ENCODE measurements at regions not wholly inside any gene's neighbourhood (a gene's known extent, or its start where the extent isn't known, plus 50 kb on each side); places are given as distances from the start of the nearest gene placed in this dataset.
"Not testable (repeated sequence)": the region's sequence is repeated elsewhere in the genome, so short reads cannot be mapped to it uniquely, and the experiment has no call there.

- no peaks in the 10 kb centered on the region for H3K9me3 ChIP-seq
- no peak for ATAC-seq
- TF ChIP-seq EP300 (IDR thresholded peaks at IDR 0.05) = no peak
- no peak for TF ChIP-seq CTCF (IDR thresholded peaks at IDR 0.05)
- TF ChIP-seq POLR2A (IDR thresholded peaks at IDR 0.05) = no peak
- TF ChIP-seq POLR2AphosphoS5 (IDR thresholded peaks at IDR 0.05) = no peak
- H3K36me3 ChIP-seq = no peaks in the 10 kb centered on the region
- H3K4me1 ChIP-seq = no peaks in the 10 kb centered on the region
- no peak overlapping the region for H3K4me3 ChIP-seq
- WGBS, 2 donors (ENCODE audit: low coverage in 1 of 2) = 47 to 60% methylated on average over 2 of the region's 2 CpGs
- no peaks in the 10 kb centered on the region for H3K27me3 ChIP-seq
- no peak overlapping the region for H3K27ac ChIP-seq
Measured at GRCh38 chr7:91465595-91466061, 201.4 kb downstream of the FZD1 start.

GRCh38 chr7:91468256-91468655 is 204.0 kb downstream of the FZD1 start:
- no peak overlapping the region for H3K4me3 ChIP-seq
- H3K36me3 ChIP-seq = no peaks in the 10 kb centered on the region
- H3K9me3 ChIP-seq = peaks cover 0 to 5% (median 0%) of the 10 kb centered on the region in 3 donors
- no peak for TF ChIP-seq CTCF (IDR thresholded peaks at IDR 0.05)
- no peak for TF ChIP-seq POLR2A (IDR thresholded peaks at IDR 0.05)
- no peak for TF ChIP-seq EP300 (IDR thresholded peaks at IDR 0.05)
- TF ChIP-seq POLR2AphosphoS5 (IDR thresholded peaks at IDR 0.05) = no peak
- H3K4me1 ChIP-seq = no peaks in the 10 kb centered on the region
- H3K27ac ChIP-seq = no peak overlapping the region
- ATAC-seq = no peak
- H3K27me3 ChIP-seq = no peaks in the 10 kb centered on the region

GRCh38 chr7:91473619-91474018 is 209.4 kb downstream of the FZD1 start:
- Histone ChIP-seq H3K36me3 (no peaks in the 10 kb centered on the region), H3K27me3 (no peaks in the 10 kb centered on the region), H3K27ac (no peak overlapping the region), H3K4me3 (no peak overlapping the region), H3K9me3 (peaks cover 0 to 31% (median 0%) of the 10 kb centered on the region in 3 donors), H3K4me1 (no peaks in the 10 kb centered on the region)
- 13 to 50% methylated on average over 1 of the region's 1 CpG for WGBS, 2 donors (ENCODE audit: low coverage in 1 of 2)
- no peak for TF ChIP-seq POLR2AphosphoS5 (IDR thresholded peaks at IDR 0.05)
- TF ChIP-seq EP300 (IDR thresholded peaks at IDR 0.05) = no peak
- TF ChIP-seq CTCF (IDR thresholded peaks at IDR 0.05) = no peak
- no peak for TF ChIP-seq POLR2A (IDR thresholded peaks at IDR 0.05)
- no peak for ATAC-seq

- 100% methylated on average over 1 of the region's 1 CpG; no CpG with 5 or more reads in 1 of the 2 donors for WGBS, 2 donors (ENCODE audit: low coverage in 1 of 2)
- H3K9me3 ChIP-seq = peaks cover 0 to 31% (median 0%) of the 10 kb centered on the region in 3 donors
- no peaks in the 10 kb centered on the region for H3K4me1 ChIP-seq
- TF ChIP-seq POLR2A (IDR thresholded peaks at IDR 0.05) = no peak
- no peak for TF ChIP-seq CTCF (IDR thresholded peaks at IDR 0.05)
- TF ChIP-seq POLR2AphosphoS5 (IDR thresholded peaks at IDR 0.05) = no peak
- TF ChIP-seq EP300 (IDR thresholded peaks at IDR 0.05) = no peak
- H3K27ac ChIP-seq = no peak overlapping the region
- no peak for ATAC-seq
- H3K36me3 ChIP-seq = no peaks in the 10 kb centered on the region
- H3K27me3 ChIP-seq = no peaks in the 10 kb centered on the region
- no peak overlapping the region for H3K4me3 ChIP-seq
Measured at GRCh38 chr7:91474074-91474473, 209.8 kb downstream of the FZD1 start.

- not testable (repeated sequence) for H3K36me3 ChIP-seq, H3K27me3 ChIP-seq, H3K4me3 ChIP-seq, H3K27ac ChIP-seq, H3K4me1 ChIP-seq, ATAC-seq
- 100% methylated on average over 2 of the region's 5 CpGs; no CpG with 5 or more reads in 1 of the 2 donors for WGBS, 2 donors (ENCODE audit: low coverage in 1 of 2)
- H3K9me3 ChIP-seq = peaks cover 0 to 16% (median 0%) of the 10 kb centered on the region in 3 donors
Measured at GRCh38 chr7:91480470-91480869, 216.2 kb downstream of the FZD1 start.

Measured in gastroesophageal sphincter (tissue), 4 donors.